CD4-positive, alpha-beta T cell (primary cell): ENCODE measurements at regions not wholly inside any gene's neighbourhood (a gene's known extent, or its start where the extent isn't known, plus 50 kb on each side); places are given as distances from the start of the nearest gene placed in this dataset.

Source experiments
- ATAC-seq: fragments of 200-7000 bp; cut with Tn5 transposase; one replicate; pipeline ENCODE4 v1.10.0; 2022; ENCODE audit warnings: mild to moderate bottlenecking; ENCODE audit not compliant: poor library complexity
- CTCF ChIA-PET: fragments of 350-600 bp; sonication (Branson Sonifier 250); formaldehyde crosslinking; loops from one replicate; lab custom pipeline; 2021; ENCODE audit warnings: antibody characterized with exemption, inconsistent platforms; lab: Charles Lee
- POLR2A ChIA-PET: fragments of 350-600 bp; sonication (Branson Sonifier 250); formaldehyde crosslinking; loops from one replicate; lab custom pipeline; 2021; ENCODE audit warnings: antibody characterized with exemption, inconsistent platforms; lab: Charles Lee
- DNase-seq, 14 experiments: peaks; one replicate each; pipeline ENCODE4 v3.0.0-alpha.2; 2013 to 2020; ENCODE audit warnings: mixed read lengths in 2 of 14
- H3K27ac ChIP-seq, 2 donors: one replicate each; pipeline versions ENCODE4 v1.5.1 to v1.7.0; 2013; ENCODE audit warnings: low read length in 2 of 2, low read depth in 1 of 2, mild to moderate bottlenecking in 1 of 2
- H3K27me3 ChIP-seq, 2 experiments: 1 replicate in 1 of 2; 2 replicates in 1 of 2; pipeline versions ENCODE4 v1.6.1 to v1.7.0; 2013; ENCODE audit warnings: low read length in 2 of 2, control low read depth in 1 of 2, mild to moderate bottlenecking in 1 of 2, moderate library complexity in 1 of 2; ENCODE audit not compliant: insufficient read depth in 2 of 2, control insufficient read depth in 1 of 2
- H3K36me3 ChIP-seq: one replicate; pipeline ENCODE4 v1.6.1; 2013; ENCODE audit warnings: low read length, control low read depth; ENCODE audit not compliant: insufficient read depth
- H3K4me1 ChIP-seq: one replicate; pipeline ENCODE4 v1.6.1; 2013; ENCODE audit warnings: low read length, control low read depth; ENCODE audit not compliant: insufficient read depth
- H3K4me3 ChIP-seq: one replicate; pipeline ENCODE4 v1.5.1; 2013; ENCODE audit warnings: mild to moderate bottlenecking, low read length, moderate library complexity
- H3K9me3 ChIP-seq, 2 experiments: 1 replicate in 1 of 2; 2 replicates in 1 of 2; pipeline versions ENCODE4 v1.6.1 to v1.7.0; 2013; ENCODE audit warnings: low read length in 2 of 2, mild to moderate bottlenecking in 2 of 2, control low read depth in 1 of 2, moderate library complexity in 1 of 2; ENCODE audit not compliant: control insufficient read depth in 1 of 2, insufficient read depth in 1 of 2
- H3K27ac Mint-ChIP-seq: one replicate; pipeline ENCODE4 v1.8.0; 2020; ENCODE audit warnings: mixed read lengths
- H3K27me3 Mint-ChIP-seq: one replicate; pipeline ENCODE4 v1.8.0; 2021; ENCODE audit warnings: mixed read lengths
- H3K36me3 Mint-ChIP-seq: one replicate; pipeline ENCODE4 v1.8.0; 2021; ENCODE audit warnings: low read depth, mixed read lengths
- H3K4me1 Mint-ChIP-seq: one replicate; pipeline ENCODE4 v1.8.0; 2021; ENCODE audit warnings: low read depth, mixed read lengths
- H3K4me3 Mint-ChIP-seq: one replicate; pipeline ENCODE4 v1.8.0; 2020; ENCODE audit warnings: mild to moderate bottlenecking, mixed read lengths
- H3K9me3 Mint-ChIP-seq: one replicate; pipeline ENCODE4 v1.8.0; 2020; ENCODE audit warnings: mixed read lengths
- CTCF ChIP-seq: fragments of 200-600 bp; IDR thresholded peaks from one replicate; pipeline ENCODE4 v1.8.0; 2022; ENCODE audit warnings: antibody characterized with exemption, mild to moderate bottlenecking
- intact Hi-C, 2 experiments: fragments of 100-400 bp; cut with DNase I in 1 of 2; cut with micrococcal nuclease in 1 of 2; formaldehyde crosslinking; loops; one replicate each; pipeline versions ENCODE4 v1.15.1 to v1.9.0; 2023 to 2025; cut with DNase I, micrococcal nuclease

GRCh38 chr20:19966840-19967239 lies 50.3 kb upstream of the NAA20 start:
- DNase-seq (no peak), ATAC-seq (no peak)
- Mint-ChIP-seq H3K36me3 (no peaks in the 10 kb centered on the region), H3K4me3 (no peak overlapping the region), H3K9me3 (no peaks in the 10 kb centered on the region), H3K27me3 (no peaks in the 10 kb centered on the region), H3K4me1 (peaks cover 24% of the 10 kb centered on the region), H3K27ac (no peak overlapping the region)
- H3K27ac ChIP-seq = no peak overlapping the region
- no peaks in the 10 kb centered on the region for H3K27me3 ChIP-seq
- ChIA-PET CTCF (no interaction called here), POLR2A (no interaction called here)
- no peaks in the 10 kb centered on the region for H3K36me3 ChIP-seq
- H3K4me1 ChIP-seq = peaks cover 28% of the 10 kb centered on the region
- intact Hi-C loops = no loop called here
- no peaks in the 10 kb centered on the region for H3K9me3 ChIP-seq
- no peak for TF ChIP-seq CTCF
- H3K4me3 ChIP-seq = no peak overlapping the region
